GM12891 (cell line): ENCODE measurements at regions not wholly inside any gene's neighbourhood (a gene's known extent, or its start where the extent isn't known, plus 50 kb on each side); places are given as distances from the start of the nearest gene placed in this dataset.

Source experiments
- POLR2A ChIP-seq: IDR thresholded peaks from 2 replicates; pipeline ENCODE4 v1.6.1; 2011; ENCODE audit warnings: low read depth, low read length, control low read depth
- POLR2AphosphoS5 ChIP-seq: IDR thresholded peaks from 2 replicates; pipeline ENCODE4 v1.6.1; 2011; ENCODE audit warnings: low read depth, low read length, control low read depth
- TAF1 ChIP-seq: IDR thresholded peaks from 2 replicates; pipeline ENCODE4 v1.6.1; 2011; ENCODE audit warnings: low read depth, low read length, control low read depth

DNA sequence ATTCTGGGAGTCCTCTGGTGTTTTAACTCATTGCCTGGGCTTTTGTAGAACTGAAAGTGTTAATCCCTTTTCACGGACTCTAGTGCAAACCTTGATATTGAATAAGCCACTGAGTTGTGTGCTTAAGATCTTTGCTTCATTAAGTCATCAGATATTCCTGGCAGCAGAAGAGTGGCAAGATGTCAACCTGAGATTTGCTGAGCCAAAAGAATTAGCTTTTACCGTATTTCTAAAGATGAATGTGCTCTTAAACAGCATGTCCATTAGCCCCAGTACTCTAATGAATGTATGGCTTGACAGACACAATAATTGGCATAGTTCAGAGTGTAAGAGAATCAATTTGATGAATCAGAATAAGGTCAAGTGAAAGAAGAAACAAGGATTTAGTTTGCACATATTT, 87.2 kb upstream of the CDH6 start:
- TF ChIP-seq TAF1 (no peak), POLR2AphosphoS5 (no peak), POLR2A (no peak)
